C4-2B (cell line): ENCODE measurements at regions not wholly inside any gene's neighbourhood (a gene's known extent, or its start where the extent isn't known, plus 50 kb on each side); places are given as distances from the start of the nearest gene placed in this dataset.
"Not testable (repeated sequence)": the region's sequence is repeated elsewhere in the genome, so short reads cannot be mapped to it uniquely, and the experiment has no call there.

Experiments used
- H3K27ac ChIP-seq: fragments of 450-650 bp; 2 replicates; pipeline ENCODE4 v1.5.1; 2017
- CTCF ChIP-seq: fragments of 450-650 bp; conservative IDR thresholded peaks from 2 replicates; pipeline ENCODE4 v1.5.1; 2017; ENCODE audit warnings: mild to moderate bottlenecking
- ZFX ChIP-seq: fragments of 450-650 bp; IDR thresholded peaks from 2 replicates; pipeline ENCODE4 v1.6.1; 2017

DNA sequence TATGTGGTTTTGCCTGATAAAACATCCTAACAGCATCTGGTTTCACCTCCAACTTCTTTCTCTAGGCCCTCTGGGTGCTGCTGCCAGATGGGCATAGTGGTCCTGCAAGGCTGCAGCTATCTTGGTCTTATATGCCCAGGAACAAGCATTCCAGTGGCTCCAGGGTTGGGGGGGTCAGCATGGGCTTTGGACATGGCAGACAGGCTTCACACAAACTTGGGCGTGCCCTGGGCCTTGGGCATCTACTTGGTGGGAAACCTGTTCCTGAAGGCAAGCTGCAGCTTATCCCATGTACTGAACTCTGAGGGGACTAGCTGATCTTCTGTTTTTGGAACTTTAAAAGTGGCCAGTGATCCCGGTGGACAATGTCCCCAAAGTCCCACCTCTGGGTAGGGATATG is 54.9 kb upstream of the ZNF678 start:
- no peak overlapping the region for H3K27ac ChIP-seq
- TF ChIP-seq CTCF: no peak
- TF ChIP-seq ZFX: no peak

DNA sequence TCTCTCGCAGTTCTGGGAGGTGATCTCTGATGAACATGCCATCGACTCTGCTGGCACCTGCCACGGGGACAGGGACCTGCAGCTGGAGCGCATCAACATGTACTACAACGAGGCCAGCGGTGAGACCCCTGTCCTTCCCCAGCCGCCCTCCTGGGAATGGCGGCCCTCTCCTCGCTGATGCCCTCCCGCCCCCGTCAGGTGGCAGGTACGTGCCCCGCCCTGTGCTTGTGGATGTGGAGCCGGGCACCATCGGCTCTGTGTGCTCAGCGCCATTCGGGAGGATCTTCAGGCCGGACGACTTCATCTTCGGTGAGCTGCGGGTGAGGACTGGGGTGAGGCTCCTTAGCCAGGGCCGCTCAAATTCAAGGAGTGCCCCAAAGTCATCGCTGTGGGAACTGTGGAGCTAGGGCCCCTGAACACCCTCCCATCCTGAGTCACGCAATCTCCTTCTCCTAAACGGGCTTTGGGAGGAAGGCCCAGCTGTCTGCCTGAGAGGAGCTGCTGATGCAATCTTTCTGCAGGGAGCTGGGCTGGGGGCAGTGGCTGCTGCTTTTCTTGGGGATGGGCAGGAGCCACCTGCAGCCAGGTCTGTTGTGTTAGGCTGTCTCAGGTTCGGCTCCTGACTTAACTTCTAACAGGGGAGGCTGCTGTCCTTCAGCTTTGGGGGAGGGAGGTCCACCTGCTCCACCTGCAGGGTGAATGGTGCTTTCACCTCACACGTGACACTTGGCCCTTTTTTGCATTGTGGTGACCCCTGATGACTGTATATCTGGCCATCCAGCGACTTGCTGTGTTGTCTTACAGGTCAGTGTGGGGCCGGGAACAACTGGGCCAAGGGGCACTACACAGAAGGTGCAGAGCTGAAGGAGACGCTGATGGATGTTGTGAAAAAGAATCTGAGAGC is 56.6 kb upstream of the ZNF678 start:
- H3K27ac ChIP-seq: not testable (repeated sequence)

DNA sequence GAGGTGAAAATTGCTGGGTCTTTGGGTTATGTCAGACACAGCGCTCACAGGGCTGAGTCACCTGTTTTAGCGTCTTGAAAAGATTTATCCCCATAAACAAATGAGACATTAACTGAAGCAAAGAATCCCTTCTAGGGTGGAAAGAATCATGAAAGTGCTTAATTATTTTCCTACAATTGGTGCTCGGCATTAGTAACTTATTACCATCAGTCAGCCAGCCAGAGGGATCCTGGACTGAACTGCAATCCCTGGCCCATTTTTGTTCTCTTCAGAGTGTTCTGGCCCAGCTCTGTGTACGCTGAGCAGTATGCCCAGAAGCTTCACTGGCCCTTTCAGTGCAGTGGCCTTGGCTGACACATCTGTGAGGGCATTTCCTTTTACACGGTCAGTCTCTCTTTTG is 67.3 kb upstream of the ZNF678 start:
- not testable (repeated sequence) for H3K27ac ChIP-seq

DNA sequence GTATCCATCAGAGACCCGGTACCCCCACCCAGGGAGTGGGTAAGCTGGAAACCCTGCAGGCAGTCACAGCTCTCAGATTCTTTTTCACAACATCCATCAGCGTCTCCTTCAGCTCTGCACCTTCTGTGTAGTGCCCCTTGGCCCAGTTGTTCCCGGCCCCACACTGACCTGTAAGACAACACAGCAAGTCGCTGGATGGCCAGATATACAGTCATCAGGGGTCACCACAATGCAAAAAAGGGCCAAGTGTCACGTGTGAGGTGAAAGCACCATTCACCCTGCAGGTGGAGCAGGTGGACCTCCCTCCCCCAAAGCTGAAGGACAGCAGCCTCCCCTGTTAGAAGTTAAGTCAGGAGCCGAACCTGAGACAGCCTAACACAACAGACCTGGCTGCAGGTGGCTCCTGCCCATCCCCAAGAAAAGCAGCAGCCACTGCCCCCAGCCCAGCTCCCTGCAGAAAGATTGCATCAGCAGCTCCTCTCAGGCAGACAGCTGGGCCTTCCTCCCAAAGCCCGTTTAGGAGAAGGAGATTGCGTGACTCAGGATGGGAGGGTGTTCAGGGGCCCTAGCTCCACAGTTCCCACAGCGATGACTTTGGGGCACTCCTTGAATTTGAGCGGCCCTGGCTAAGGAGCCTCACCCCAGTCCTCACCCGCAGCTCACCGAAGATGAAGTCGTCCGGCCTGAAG is 69.3 kb upstream of the ZNF678 start:
- H3K27ac ChIP-seq: not testable (repeated sequence)

GRCh38 chr1:227490478-227490877 is 72.9 kb upstream of the ZNF678 start:
- H3K27ac ChIP-seq: no peak overlapping the region
- TF ChIP-seq CTCF (no peak), ZFX (no peak)

DNA sequence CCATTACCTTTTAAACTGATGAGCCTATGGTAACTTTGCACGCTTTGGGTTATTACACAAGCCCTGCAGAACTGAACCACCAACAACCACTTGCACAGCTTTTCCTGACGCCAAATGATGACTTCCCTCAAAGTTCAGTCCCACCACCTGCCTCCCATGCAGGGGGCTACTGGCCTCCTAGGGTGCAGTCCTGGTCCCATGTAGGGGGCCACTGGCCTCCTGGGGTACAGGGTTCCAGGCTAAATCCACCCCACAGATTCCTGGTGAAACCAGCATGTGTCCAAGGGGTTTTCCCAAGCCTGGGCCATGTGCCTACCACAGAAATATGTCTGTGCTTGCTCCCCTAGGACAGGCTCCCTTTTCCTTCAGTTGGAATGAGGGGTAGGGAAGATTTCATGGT is 73.4 kb upstream of the ZNF678 start:
- TF ChIP-seq ZFX (no peak), CTCF (no peak)
- no peak overlapping the region for H3K27ac ChIP-seq

- TF ChIP-seq CTCF (no peak), ZFX (no peak)
- H3K27ac ChIP-seq: no peak overlapping the region
Observed at GRCh38 chr1:227489572-227489971, 73.8 kb upstream of the ZNF678 start.

GRCh38 chr1:227487606-227488005 is 75.8 kb upstream of the ZNF678 start:
- H3K27ac ChIP-seq: no peak overlapping the region

More at GRCh38 chr1:227487606-227488005, 75.8 kb upstream of the ZNF678 start:
- no peak for TF ChIP-seq CTCF
- TF ChIP-seq ZFX: no peak
